ENCODE measurements at regions not wholly inside any gene's neighbourhood (a gene's known extent, or its start where the extent isn't known, plus 50 kb on each side); places are given as distances from the start of the nearest gene placed in this dataset.

- H3K9me3 ChIP-seq (replicated peaks in 1 of 11): peaks cover 7 to 11% (median 9%) of the 10 kb centered on the region in 11 experiments
- peaks cover 68 to 82% (median 78%) of the 10 kb centered on the region in 10 experiments for H3K4me1 ChIP-seq
- H3K9ac ChIP-seq: peak overlapping the region in 2 of 11 experiments; percentile 30 to 61; a peak in 2 of 22 replicates
- H3K27ac ChIP-seq: peak overlapping the region in 10 of 11 experiments; percentile 10 to 81 (median 68); a peak in 15 of 22 replicates
- TF ChIP-seq Cebpa-rat (IDR thresholded peaks at IDR 0.05): no peak
- H3K4me2 ChIP-seq: peak overlapping the region; percentile 50 to 83 (median 76)
- no peaks in the 10 kb centered on the region for H3K27me3 ChIP-seq
- no peak overlapping the region for H3K4me3 ChIP-seq
- H3K36me3 ChIP-seq: no peaks in the 10 kb centered on the region
- H4K20me1 ChIP-seq: no peaks in the 10 kb centered on the region
These were observed 145.5 kb upstream of the ITGA6 start for GRCh38 chr2:172281648-172282570.

GRCh38 chr2:172282944-172283343 is 144.4 kb upstream of the ITGA6 start:
- TF ChIP-seq Cebpa-rat (IDR thresholded peaks at IDR 0.05): no peak
- no peak overlapping the region for H3K4me3 ChIP-seq
- no peaks in the 10 kb centered on the region for H3K36me3 ChIP-seq
- H3K4me2 ChIP-seq: peak overlapping the region; percentile 71 to 83 (median 79); a peak in 21 of 22 replicates
- no peaks in the 10 kb centered on the region for H3K27me3 ChIP-seq
- no peaks in the 10 kb centered on the region for H4K20me1 ChIP-seq
- H3K9ac ChIP-seq: 0 out of 22 replicates have a peak overlapping the region, but pooled peaks of 1 of the 11 experiments have one; percentile 6
- peaks cover 0 to under 1% (median 0%) of the 10 kb centered on the region in 11 experiments; a peak in 1 of 22 replicates for H3K9me3 ChIP-seq (replicated peaks in 1 of 11)
- peaks cover 70 to 83% (median 78%) of the 10 kb centered on the region in 10 experiments for H3K4me1 ChIP-seq
- peak overlapping the region in 3 of 11 experiments; percentile 11 to 70 (median 47); a peak in 4 of 22 replicates for H3K27ac ChIP-seq

- H3K27ac ChIP-seq: peak overlapping the region in 4 of 11 experiments; percentile 8 to 70 (median 29); a peak in 5 of 22 replicates
- peak overlapping the region; percentile 71 to 83 (median 79) for H3K4me2 ChIP-seq
- no peak overlapping the region for H3K9ac ChIP-seq
These were observed 143.9 kb upstream of the ITGA6 start for GRCh38 chr2:172283476-172283875.

GRCh38 chr2:172284209-172284608 is 143.2 kb upstream of the ITGA6 start:
- Histone ChIP-seq H3K36me3 (no peaks in the 10 kb centered on the region), H3K27ac (peak overlapping the region in 4 of 11 experiments; percentile 50 to 62 (median 60); a peak in 8 of 22 replicates), H3K9me3 (replicated peaks in 1 of 11) (no peaks in the 10 kb centered on the region), H3K27me3 (no peaks in the 10 kb centered on the region), H3K4me2 (peak overlapping the region; percentile 71 to 83 (median 79)), H3K4me3 (no peak overlapping the region), H3K9ac (peak overlapping the region in 1 of 11 experiments; percentile 18; a peak in 1 of 22 replicates), H4K20me1 (no peaks in the 10 kb centered on the region), H3K4me1 (peaks cover 66 to 80% (median 72%) of the 10 kb centered on the region in 10 experiments)
- no peak for TF ChIP-seq Cebpa-rat (IDR thresholded peaks at IDR 0.05)

More at GRCh38 chr2:172283476-172283875, 143.9 kb upstream of the ITGA6 start:
- Histone ChIP-seq H3K36me3 (no peaks in the 10 kb centered on the region), H4K20me1 (no peaks in the 10 kb centered on the region), H3K4me1 (peaks cover 71 to 87% (median 77%) of the 10 kb centered on the region in 10 experiments), H3K4me3 (no peak overlapping the region), H3K27me3 (no peaks in the 10 kb centered on the region), H3K9me3 (replicated peaks in 1 of 11) (no peaks in the 10 kb centered on the region)
- TF ChIP-seq Cebpa-rat (IDR thresholded peaks at IDR 0.05): no peak

GRCh38 chr2:172285010-172285621 is 142.3 kb upstream of the ITGA6 start:
- peak overlapping the region; percentile 71 to 83 (median 79) for H3K4me2 ChIP-seq
- H3K36me3 ChIP-seq: no peaks in the 10 kb centered on the region
- peak overlapping the region in 1 of 10 experiments; percentile 17; a peak in 2 of 20 replicates for H3K4me3 ChIP-seq
- H3K27ac ChIP-seq: peak overlapping the region; percentile 8 to 62 (median 37); a peak in 16 of 22 replicates
- no peaks in the 10 kb centered on the region for H4K20me1 ChIP-seq
- no peak; a peak in 1 of 22 replicates for TF ChIP-seq Cebpa-rat (IDR thresholded peaks at IDR 0.05)
- peak overlapping the region; percentile 7 to 47 (median 36); a peak in 17 of 22 replicates for H3K9ac ChIP-seq
- no peaks in the 10 kb centered on the region for H3K9me3 ChIP-seq (replicated peaks in 1 of 11)
- peaks cover 61 to 71% (median 65%) of the 10 kb centered on the region in 10 experiments for H3K4me1 ChIP-seq
- no peaks in the 10 kb centered on the region for H3K27me3 ChIP-seq

GRCh38 chr2:172285760-172286159 is 141.6 kb upstream of the ITGA6 start:
- peak overlapping the region in 1 of 10 experiments; percentile 17; a peak in 1 of 20 replicates for H3K4me3 ChIP-seq
- no peaks in the 10 kb centered on the region for H4K20me1 ChIP-seq
- no peaks in the 10 kb centered on the region for H3K9me3 ChIP-seq (replicated peaks in 1 of 11)
- no peaks in the 10 kb centered on the region for H3K36me3 ChIP-seq
- H3K27me3 ChIP-seq: no peaks in the 10 kb centered on the region
- H3K27ac ChIP-seq: peak overlapping the region in 9 of 11 experiments; percentile 8 to 62 (median 43); a peak in 14 of 22 replicates
- H3K9ac ChIP-seq: peak overlapping the region; percentile 7 to 47 (median 36); a peak in 14 of 22 replicates
- H3K4me1 ChIP-seq: peaks cover 55 to 64% (median 58%) of the 10 kb centered on the region in 10 experiments
- TF ChIP-seq Cebpa-rat (IDR thresholded peaks at IDR 0.05): no peak
- peak overlapping the region; percentile 71 to 83 (median 79) for H3K4me2 ChIP-seq

- Histone ChIP-seq H3K9ac (no peak overlapping the region), H3K27me3 (no peaks in the 10 kb centered on the region), H3K9me3 (replicated peaks in 1 of 11) (peaks cover 5 to 11% (median 9%) of the 10 kb centered on the region in 11 experiments; a peak in 13 of 22 replicates), H3K4me3 (no peak overlapping the region), H3K36me3 (no peaks in the 10 kb centered on the region), H4K20me1 (no peaks in the 10 kb centered on the region), H3K4me1 (peaks cover 41 to 51% (median 44%) of the 10 kb centered on the region in 10 experiments), H3K4me2 (no peak overlapping the region), H3K27ac (no peak overlapping the region)
- no peak for TF ChIP-seq Cebpa-rat (IDR thresholded peaks at IDR 0.05)
These were observed 140.2 kb upstream of the ITGA6 start for GRCh38 chr2:172287190-172287589.

GRCh38 chr2:172287605-172288315 is 139.6 kb upstream of the ITGA6 start:
- H3K4me2 ChIP-seq: no peak overlapping the region
- H3K4me1 ChIP-seq: peaks cover 36 to 45% (median 39%) of the 10 kb centered on the region in 10 experiments
- peaks cover 5 to 11% (median 9%) of the 10 kb centered on the region in 11 experiments; a peak in 13 of 22 replicates for H3K9me3 ChIP-seq (replicated peaks in 1 of 11)
- H3K27me3 ChIP-seq: no peaks in the 10 kb centered on the region
- H3K27ac ChIP-seq: no peak overlapping the region
- H3K9ac ChIP-seq: no peak overlapping the region
- TF ChIP-seq Cebpa-rat (IDR thresholded peaks at IDR 0.05): no peak
- H3K36me3 ChIP-seq: no peaks in the 10 kb centered on the region
- no peaks in the 10 kb centered on the region for H4K20me1 ChIP-seq
- H3K4me3 ChIP-seq: no peak overlapping the region

Data from BLaER1 treated with 17β-estradiol and CSF1 and Interleukin-3, amounts not matched to agents 10 nM and 100 nM (cell line).